ENCODE measurements at regions not wholly inside any gene's neighbourhood (a gene's known extent, or its start where the extent isn't known, plus 50 kb on each side); places are given as distances from the start of the nearest gene placed in this dataset.
"Not testable (repeated sequence)": the region's sequence is repeated elsewhere in the genome, so short reads cannot be mapped to it uniquely, and the experiment has no call there.

- H3K36me3 Mint-ChIP-seq, H3K4me3 Mint-ChIP-seq: not testable (repeated sequence)
Measured at GRCh38 chr9:66738418-66738817, 162.1 kb upstream of the ZNF658 start.

GRCh38 chr9:66740136-66740535 is 160.4 kb upstream of the ZNF658 start:
- H3K4me1 Mint-ChIP-seq; H3K9me3 Mint-ChIP-seq; ATAC-seq (replicated peaks); H3K27ac Mint-ChIP-seq; H3K4me3 Mint-ChIP-seq; H3K36me3 Mint-ChIP-seq; H3K27me3 Mint-ChIP-seq; DNase-seq: not testable (repeated sequence)

More at GRCh38 chr9:66738418-66738817, 162.1 kb upstream of the ZNF658 start:
- DNase-seq; H3K9me3 Mint-ChIP-seq; H3K27me3 Mint-ChIP-seq; ATAC-seq (replicated peaks); H3K4me1 Mint-ChIP-seq; H3K27ac Mint-ChIP-seq: not testable (repeated sequence)

DNA sequence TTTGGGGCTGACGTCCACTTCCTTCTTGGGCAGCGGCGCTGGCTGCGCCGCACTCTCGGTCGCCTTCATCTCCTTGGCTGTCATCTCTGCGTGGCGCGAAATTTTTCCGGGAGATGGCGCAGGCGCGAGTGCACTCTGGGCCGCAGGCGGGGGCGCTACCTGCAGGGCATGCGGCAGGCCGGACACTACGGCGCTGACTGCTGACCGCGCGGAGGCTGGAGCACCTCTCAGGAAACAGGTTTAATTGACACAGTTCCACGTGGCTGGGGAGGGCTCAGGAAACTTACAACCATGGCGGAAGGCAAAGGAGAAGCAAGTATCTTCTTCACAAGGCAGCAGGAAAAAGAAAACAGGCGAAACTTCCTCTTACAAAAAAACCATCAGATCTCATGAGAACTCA is 154.7 kb upstream of the ZNF658 start:
- ATAC-seq (replicated peaks); H3K4me1 Mint-ChIP-seq; H3K36me3 Mint-ChIP-seq; H3K27ac Mint-ChIP-seq; DNase-seq; H3K9me3 Mint-ChIP-seq; H3K27me3 Mint-ChIP-seq; H3K4me3 Mint-ChIP-seq: not testable (repeated sequence)

- not testable (repeated sequence) for H3K36me3 Mint-ChIP-seq; H3K4me1 Mint-ChIP-seq; ATAC-seq (replicated peaks); H3K4me3 Mint-ChIP-seq; H3K9me3 Mint-ChIP-seq; H3K27ac Mint-ChIP-seq; H3K27me3 Mint-ChIP-seq; DNase-seq
Measured at GRCh38 chr9:66752324-66752923, 148.1 kb upstream of the ZNF658 start.

DNA sequence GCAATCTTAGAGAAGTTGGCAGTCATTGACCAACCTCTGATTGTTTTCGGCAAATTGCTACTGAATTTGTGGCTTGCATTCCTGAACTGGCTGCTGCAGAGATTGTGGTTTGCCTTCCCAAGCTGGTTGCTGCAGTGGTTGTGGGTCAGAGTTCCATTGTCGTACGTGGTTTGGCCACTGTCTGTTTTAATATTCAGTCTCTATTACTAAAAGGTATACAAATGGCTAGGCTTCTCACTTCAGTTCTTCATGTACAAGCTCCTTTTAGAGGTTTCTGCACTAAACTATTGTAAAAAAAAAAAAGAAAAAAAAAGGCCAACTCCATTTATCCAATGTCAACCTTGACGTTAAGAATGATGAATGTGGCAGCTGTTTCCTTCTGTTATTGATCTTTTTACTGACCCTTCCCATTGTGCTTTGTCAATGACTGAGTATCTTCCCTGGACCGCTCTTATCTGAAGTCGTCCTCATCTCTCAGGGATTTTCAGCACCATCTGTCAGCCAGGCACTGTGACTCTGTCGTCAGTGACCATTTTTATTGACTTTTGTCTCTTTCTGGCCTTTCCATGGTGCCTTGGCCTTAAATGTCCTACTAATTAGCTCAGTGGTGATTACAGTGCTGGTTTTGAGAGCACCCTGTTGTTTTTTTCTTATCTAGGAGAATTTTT is 140.6 kb upstream of the ZNF658 start:
- not testable (repeated sequence) for H3K27ac Mint-ChIP-seq; H3K4me1 Mint-ChIP-seq; H3K9me3 Mint-ChIP-seq; H3K27me3 Mint-ChIP-seq; ATAC-seq (replicated peaks); H3K36me3 Mint-ChIP-seq; H3K4me3 Mint-ChIP-seq; DNase-seq

DNA sequence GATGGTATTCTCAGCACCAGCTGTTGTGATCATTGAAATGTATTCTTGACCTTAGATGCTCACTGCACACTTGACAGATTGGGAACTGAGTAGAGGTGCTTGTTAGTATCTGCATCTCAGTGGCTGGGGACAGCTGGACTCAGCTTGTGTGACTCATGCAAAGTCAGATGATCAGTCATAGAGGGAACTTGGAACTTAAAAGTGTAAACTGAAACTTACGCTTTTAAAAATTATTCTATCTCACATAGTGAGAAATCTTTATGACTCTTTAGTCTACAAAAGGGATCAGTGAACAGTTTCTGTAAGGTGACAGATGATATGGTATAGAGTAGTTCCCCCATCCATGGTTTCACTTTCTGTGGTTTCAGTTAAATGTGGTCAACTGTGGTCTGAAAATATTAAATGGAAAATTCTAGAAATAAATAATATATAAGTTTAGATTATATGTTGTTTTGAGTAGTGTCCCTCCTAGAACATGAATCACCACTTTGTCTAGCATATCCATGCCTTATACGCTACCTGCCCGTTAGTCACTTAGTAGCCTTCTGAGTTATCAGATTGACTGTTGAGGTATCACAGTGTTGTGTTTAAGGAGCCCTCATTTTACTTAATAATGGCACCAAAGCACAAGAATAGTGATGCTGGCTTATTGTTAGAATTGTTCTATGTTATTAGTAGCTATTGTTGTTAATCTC is 135.6 kb upstream of the ZNF658 start:
- not testable (repeated sequence) for H3K27ac Mint-ChIP-seq, H3K9me3 Mint-ChIP-seq, DNase-seq, H3K36me3 Mint-ChIP-seq, H3K27me3 Mint-ChIP-seq, H3K4me1 Mint-ChIP-seq, H3K4me3 Mint-ChIP-seq
- peak; percentile 71 to 96 for ATAC-seq (replicated peaks)

GRCh38 chr9:66765531-66765930 is 135.0 kb upstream of the ZNF658 start:
- DNase-seq; H3K4me1 Mint-ChIP-seq; H3K9me3 Mint-ChIP-seq; H3K27ac Mint-ChIP-seq; ATAC-seq (replicated peaks); H3K27me3 Mint-ChIP-seq; H3K4me3 Mint-ChIP-seq; H3K36me3 Mint-ChIP-seq: not testable (repeated sequence)

- H3K27me3 Mint-ChIP-seq; H3K4me3 Mint-ChIP-seq; H3K4me1 Mint-ChIP-seq; H3K36me3 Mint-ChIP-seq; H3K27ac Mint-ChIP-seq; ATAC-seq (replicated peaks); DNase-seq; H3K9me3 Mint-ChIP-seq: not testable (repeated sequence)
Measured at GRCh38 chr9:66771504-66771903, 129.0 kb upstream of the ZNF658 start.

DNA sequence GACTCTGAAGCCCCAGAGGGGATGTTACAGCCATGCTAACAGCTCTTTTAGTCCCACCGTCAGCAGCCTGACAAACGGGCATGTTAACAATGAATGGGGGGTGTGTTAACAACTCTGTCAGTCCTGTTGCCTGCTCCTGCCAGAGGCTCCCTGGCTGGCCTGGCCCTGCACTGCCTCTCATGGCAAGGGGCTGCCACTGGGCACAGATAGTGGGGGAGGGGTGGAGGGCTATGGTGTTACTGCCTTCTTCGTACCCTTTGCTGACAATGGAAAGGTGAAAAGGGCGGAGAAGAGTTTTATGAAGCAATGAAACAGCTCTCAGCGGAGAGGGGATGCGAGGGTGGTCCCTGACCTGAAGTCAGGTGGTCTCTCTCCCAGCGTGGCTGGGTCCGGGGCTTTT is 125.9 kb upstream of the ZNF658 start:
- not testable (repeated sequence) for DNase-seq

GRCh38 chr9:66779944-66780661 is 120.4 kb upstream of the ZNF658 start:
- not testable (repeated sequence) for H3K9me3 Mint-ChIP-seq; H3K36me3 Mint-ChIP-seq; DNase-seq; H3K27me3 Mint-ChIP-seq; H3K27ac Mint-ChIP-seq; H3K4me3 Mint-ChIP-seq; ATAC-seq (replicated peaks); H3K4me1 Mint-ChIP-seq

More for the DNA sequence above, 125.9 kb upstream of the ZNF658 start:
- H3K27ac Mint-ChIP-seq; H3K27me3 Mint-ChIP-seq; H3K9me3 Mint-ChIP-seq; H3K4me1 Mint-ChIP-seq; ATAC-seq (replicated peaks); H3K36me3 Mint-ChIP-seq; H3K4me3 Mint-ChIP-seq: not testable (repeated sequence)

- ATAC-seq (replicated peaks); H3K27me3 Mint-ChIP-seq; H3K27ac Mint-ChIP-seq; H3K36me3 Mint-ChIP-seq; H3K4me1 Mint-ChIP-seq; DNase-seq; H3K9me3 Mint-ChIP-seq; H3K4me3 Mint-ChIP-seq: not testable (repeated sequence)
Measured at GRCh38 chr9:66781240-66781639, 119.3 kb upstream of the ZNF658 start.

GRCh38 chr9:66782010-66782409 is 118.5 kb upstream of the ZNF658 start:
- H3K36me3 Mint-ChIP-seq; H3K4me1 Mint-ChIP-seq; DNase-seq; H3K9me3 Mint-ChIP-seq; H3K4me3 Mint-ChIP-seq; H3K27me3 Mint-ChIP-seq; ATAC-seq (replicated peaks); H3K27ac Mint-ChIP-seq: not testable (repeated sequence)

DNA sequence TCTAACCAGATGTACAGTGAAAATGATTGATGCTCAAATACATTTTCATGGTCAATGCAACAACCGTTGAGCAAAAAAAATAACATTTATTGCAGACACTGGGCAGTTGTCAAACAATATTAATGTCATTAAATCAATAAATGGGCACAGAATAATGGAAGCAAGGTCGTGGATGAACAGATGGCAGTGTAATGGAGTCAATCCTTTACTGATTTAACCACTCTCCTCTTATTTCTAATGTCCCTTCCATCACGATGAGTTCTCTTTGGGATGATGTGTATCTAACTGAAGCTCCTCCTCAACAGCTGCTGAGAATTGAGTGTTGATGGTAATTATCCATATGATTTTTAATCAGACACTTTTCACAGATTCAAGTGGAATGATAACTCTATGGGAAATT is 114.9 kb upstream of the ZNF658 start:
- not testable (repeated sequence) for ATAC-seq (replicated peaks); H3K4me1 Mint-ChIP-seq; H3K9me3 Mint-ChIP-seq; H3K27me3 Mint-ChIP-seq; DNase-seq; H3K4me3 Mint-ChIP-seq; H3K36me3 Mint-ChIP-seq; H3K27ac Mint-ChIP-seq

GRCh38 chr9:66791092-66791750 is 109.3 kb upstream of the ZNF658 start:
- not testable (repeated sequence) for H3K9me3 Mint-ChIP-seq; ATAC-seq (replicated peaks); DNase-seq; H3K4me1 Mint-ChIP-seq; H3K36me3 Mint-ChIP-seq; H3K4me3 Mint-ChIP-seq; H3K27ac Mint-ChIP-seq; H3K27me3 Mint-ChIP-seq

All from stimulated activated naive B cell treated with anti-CD40 and anti-IgM and Interleukin-4, amounts not matched to agents 10 μg/mL and 1 μg/mL and 100 μg/mL, for 72 hours (primary cell).